ENCODE measurements at regions not wholly inside any gene's neighbourhood (a gene's known extent, or its start where the extent isn't known, plus 50 kb on each side); places are given as distances from the start of the nearest gene placed in this dataset.

- TF ChIP-seq CTCF (IDR thresholded peaks at IDR 0.05; ENCODE audit: low read depth, low read length), result no peak
- no peaks in the 10 kb centered on the region for H3K9me3 ChIP-seq (ENCODE audit: low read depth)
Measured at GRCh38 chr14:86989285-86989684, 1003.7 kb downstream of the GALC start.

DNA sequence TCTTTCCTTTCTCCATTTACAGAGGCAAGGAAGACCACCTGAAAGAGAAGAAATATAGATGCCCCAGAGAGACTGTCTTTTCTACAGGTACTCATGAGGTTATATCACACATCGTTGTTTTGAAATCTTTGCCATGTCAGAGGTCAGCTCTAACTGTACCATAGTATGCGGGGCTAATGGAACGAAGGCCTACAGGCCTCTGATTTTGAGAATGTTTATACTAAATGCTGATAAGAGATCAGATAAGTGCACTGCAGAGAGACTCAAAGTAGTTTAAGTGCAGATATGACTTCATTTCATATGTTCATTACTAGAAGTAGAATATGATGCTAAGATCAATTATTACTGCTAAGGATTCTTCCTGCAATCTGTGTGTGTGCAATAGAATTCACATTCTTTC is 1005.0 kb downstream of the GALC start:
- no peaks in the 10 kb centered on the region for H3K4me1 ChIP-seq (ENCODE audit: low read depth)
- H3K4me3 ChIP-seq, result no peak overlapping the region
- H3K27ac ChIP-seq, result no peak overlapping the region
- H3K9me3 ChIP-seq (ENCODE audit: low read depth), result no peaks in the 10 kb centered on the region
- no peak for DNase-seq (ENCODE audit: low read depth in 1 of 2, low spot score in 1 of 2)
- TF ChIP-seq CTCF (IDR thresholded peaks at IDR 0.05; ENCODE audit: low read depth, low read length), result no peak
- H3K27me3 ChIP-seq, result no peaks in the 10 kb centered on the region
- no peaks in the 10 kb centered on the region for H3K36me3 ChIP-seq

More at GRCh38 chr14:86989285-86989684, 1003.7 kb downstream of the GALC start:
- no peak overlapping the region for H3K4me3 ChIP-seq
- DNase-seq (ENCODE audit: low read depth in 1 of 2, low spot score in 1 of 2), result no peak
- H3K4me1 ChIP-seq (ENCODE audit: low read depth), result no peaks in the 10 kb centered on the region
- no peak overlapping the region for H3K27ac ChIP-seq
- no peaks in the 10 kb centered on the region for H3K36me3 ChIP-seq
- no peaks in the 10 kb centered on the region for H3K27me3 ChIP-seq

- no peak for TF ChIP-seq CTCF (IDR thresholded peaks at IDR 0.05; ENCODE audit: low read depth, low read length)
- H3K9me3 ChIP-seq (ENCODE audit: low read depth), result no peaks in the 10 kb centered on the region
- H3K36me3 ChIP-seq, result no peaks in the 10 kb centered on the region
- H3K27me3 ChIP-seq, result no peaks in the 10 kb centered on the region
- no peak for DNase-seq (ENCODE audit: low read depth in 1 of 2, low spot score in 1 of 2)
- no peaks in the 10 kb centered on the region for H3K4me1 ChIP-seq (ENCODE audit: low read depth)
- no peak overlapping the region for H3K27ac ChIP-seq
- H3K4me3 ChIP-seq, result no peak overlapping the region
Measured at GRCh38 chr14:86973177-86973576, 1019.8 kb downstream of the GALC start.

- DNase-seq (ENCODE audit: low read depth in 1 of 2, low spot score in 1 of 2), result no peak
- Histone ChIP-seq H3K27ac (no peak overlapping the region), H3K27me3 (no peaks in the 10 kb centered on the region), H3K4me3 (no peak overlapping the region), H3K4me1 (ENCODE audit: low read depth) (no peaks in the 10 kb centered on the region), H3K36me3 (no peaks in the 10 kb centered on the region), H3K9me3 (ENCODE audit: low read depth) (no peaks in the 10 kb centered on the region)
- TF ChIP-seq CTCF (IDR thresholded peaks at IDR 0.05; ENCODE audit: low read depth, low read length), result no peak
Measured at GRCh38 chr14:86971292-86971691, 1021.7 kb downstream of the GALC start.

- H3K27me3 ChIP-seq, result no peaks in the 10 kb centered on the region
- no peaks in the 10 kb centered on the region for H3K9me3 ChIP-seq (ENCODE audit: low read depth)
- peak in 1 of 2 donors; percentile 18 for DNase-seq (ENCODE audit: low read depth in 1 of 2, low spot score in 1 of 2)
- no peaks in the 10 kb centered on the region for H3K4me1 ChIP-seq (ENCODE audit: low read depth)
- no peak overlapping the region for H3K4me3 ChIP-seq
- H3K36me3 ChIP-seq, result no peaks in the 10 kb centered on the region
- H3K27ac ChIP-seq, result no peak overlapping the region
- no peak for TF ChIP-seq CTCF (IDR thresholded peaks at IDR 0.05; ENCODE audit: low read depth, low read length)
Measured at GRCh38 chr14:86961106-86961716, 1031.8 kb downstream of the GALC start.
